ENCODE measurements at regions not wholly inside any gene's neighbourhood (a gene's known extent, or its start where the extent isn't known, plus 50 kb on each side); places are given as distances from the start of the nearest gene placed in this dataset.

GRCh38 chr6:106874481-106874880, 100.0 kb downstream of the CD24 start:
- H3K79me2 ChIP-seq (replicated peaks; ENCODE audit: insufficient read depth): no peaks in the 10 kb centered on the region
- Mint-ChIP-seq H3K4me1 (no peaks in the 10 kb centered on the region), H3K9me3 (peaks cover 41% of the 10 kb centered on the region), H3K4me3 (no peak overlapping the region), H3K27ac (no peak overlapping the region), H3K36me3 (ENCODE audit: low read depth) (peaks cover 46% of the 10 kb centered on the region), H3K27me3 (ENCODE audit: insufficient read depth, low read depth, poor library complexity) (peaks cover under 1% of the 10 kb centered on the region)
- no peak overlapping the region for H3K4me2 ChIP-seq
- ATAC-seq (no peak), DNase-seq (ENCODE audit: low spot score) (no peak)
- no peak overlapping the region for H2AFZ ChIP-seq
- peaks cover 20% of the 10 kb centered on the region for H3K36me3 ChIP-seq (ENCODE audit: insufficient read depth)
- no peak overlapping the region for H3K4me3 ChIP-seq
- 0 out of 2 replicates have a peak, but pooled peaks cover 6% of the 10 kb centered on the region for H3K9me2 ChIP-seq (ENCODE audit: insufficient read depth)
- H4K20me1 ChIP-seq (replicated peaks; ENCODE audit: insufficient read depth): no peaks in the 10 kb centered on the region
- no peak overlapping the region for H3K27ac ChIP-seq (ENCODE audit: low read depth)
- TF ChIP-seq EZH2phosphoT487 (IDR thresholded peaks at IDR 0.05; ENCODE audit: unreplicated experiment) (no peak), EZH2 (IDR thresholded peaks at IDR 0.05; ENCODE audit: low read depth, unreplicated experiment) (no peak)
- no peaks in the 10 kb centered on the region for H3F3A ChIP-seq (replicated peaks; ENCODE audit: low read depth)
- no peaks in the 10 kb centered on the region for H3K27me3 ChIP-seq (ENCODE audit: insufficient read depth)
- H3K4me1 ChIP-seq (ENCODE audit: insufficient read depth): no peaks in the 10 kb centered on the region; the same call in 1 of the 2 replicates

GRCh38 chr6:106872049-106872448, 102.5 kb downstream of the CD24 start:
- no peaks in the 10 kb centered on the region for H3K27me3 ChIP-seq (ENCODE audit: insufficient read depth)
- 0 out of 2 replicates have a peak, but pooled peaks cover 4% of the 10 kb centered on the region for H3K9me2 ChIP-seq (ENCODE audit: insufficient read depth)
- Mint-ChIP-seq H3K36me3 (ENCODE audit: low read depth) (peaks cover 58% of the 10 kb centered on the region), H3K27ac (no peak overlapping the region), H3K4me1 (peaks cover 5% of the 10 kb centered on the region), H3K9me3 (peaks cover 59% of the 10 kb centered on the region), H3K4me3 (no peak overlapping the region), H3K27me3 (ENCODE audit: insufficient read depth, low read depth, poor library complexity) (peaks cover 3% of the 10 kb centered on the region)
- H3K36me3 ChIP-seq (ENCODE audit: insufficient read depth): peaks cover 21% of the 10 kb centered on the region
- H4K20me1 ChIP-seq (replicated peaks; ENCODE audit: insufficient read depth): no peaks in the 10 kb centered on the region
- H2AFZ ChIP-seq: peak overlapping the region; percentile 56; the same call in 1 of the 2 replicates
- no peak overlapping the region for H3K4me3 ChIP-seq
- no peak overlapping the region for H3K27ac ChIP-seq (ENCODE audit: low read depth)
- H3K4me2 ChIP-seq: no peak overlapping the region
- DNase-seq (ENCODE audit: low spot score) (no peak), ATAC-seq (no peak)
- no peaks in the 10 kb centered on the region for H3F3A ChIP-seq (replicated peaks; ENCODE audit: low read depth)
- H3K4me1 ChIP-seq (ENCODE audit: insufficient read depth): peaks cover 8% of the 10 kb centered on the region
- no peaks in the 10 kb centered on the region for H3K79me2 ChIP-seq (replicated peaks; ENCODE audit: insufficient read depth)
- TF ChIP-seq ZNF462 (CRISPR knock-in tag; IDR thresholded peaks at IDR 0.05) (no peak), EZH2phosphoT487 (IDR thresholded peaks at IDR 0.05; ENCODE audit: unreplicated experiment) (no peak), JUNB (IDR thresholded peaks at IDR 0.05; ENCODE audit: unreplicated experiment) (no peak), ETS1 (IDR thresholded peaks at IDR 0.05) (no peak), ZNF114 (CRISPR knock-in tag; IDR thresholded peaks at IDR 0.05) (no peak), CTCF (conservative IDR thresholded peaks at IDR 0.05; ENCODE audit: low read depth in 2 of 2) (no peak), ZNF331 (CRISPR knock-in tag; IDR thresholded peaks at IDR 0.05; ENCODE audit: low read depth) (no peak), EZH2 (IDR thresholded peaks at IDR 0.05; ENCODE audit: low read depth, unreplicated experiment) (no peak), STAT1 (IDR thresholded peaks at IDR 0.05; ENCODE audit: unreplicated experiment) (no peak), CREB1 (CRISPR knock-in tag; IDR thresholded peaks at IDR 0.05; ENCODE audit: low read depth) (no peak), POLR2AphosphoS5 (IDR thresholded peaks at IDR 0.05; ENCODE audit: low read depth) (no peak), NANOG (IDR thresholded peaks at IDR 0.05; ENCODE audit: borderline replicate concordance) (no peak)

Data from GM23338 (cell line).